ENCODE measurements at regions not wholly inside any gene's neighbourhood (a gene's known extent, or its start where the extent isn't known, plus 50 kb on each side); places are given as distances from the start of the nearest gene placed in this dataset.

DNA sequence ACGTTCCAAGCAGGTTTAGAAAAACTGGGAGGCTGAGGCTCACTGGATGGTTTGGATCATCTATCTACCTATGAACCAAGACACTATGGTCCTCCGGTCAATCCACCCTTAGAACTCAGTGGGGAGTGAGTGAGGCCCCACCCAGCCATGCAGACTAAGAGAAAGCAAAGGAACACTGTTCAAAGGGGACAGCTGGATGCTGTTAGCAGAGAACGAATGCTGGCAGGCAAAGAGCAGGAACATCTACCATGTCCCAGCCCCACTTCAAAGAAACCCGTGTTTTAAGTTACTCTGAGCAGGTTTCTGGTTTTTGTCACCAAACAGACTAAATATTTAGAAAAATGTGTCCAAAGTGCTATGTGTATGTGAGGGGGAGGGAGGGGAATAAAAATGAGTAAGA lies 183.4 kb upstream of the XYLT1 start:
- TF ChIP-seq, protein P1, sequence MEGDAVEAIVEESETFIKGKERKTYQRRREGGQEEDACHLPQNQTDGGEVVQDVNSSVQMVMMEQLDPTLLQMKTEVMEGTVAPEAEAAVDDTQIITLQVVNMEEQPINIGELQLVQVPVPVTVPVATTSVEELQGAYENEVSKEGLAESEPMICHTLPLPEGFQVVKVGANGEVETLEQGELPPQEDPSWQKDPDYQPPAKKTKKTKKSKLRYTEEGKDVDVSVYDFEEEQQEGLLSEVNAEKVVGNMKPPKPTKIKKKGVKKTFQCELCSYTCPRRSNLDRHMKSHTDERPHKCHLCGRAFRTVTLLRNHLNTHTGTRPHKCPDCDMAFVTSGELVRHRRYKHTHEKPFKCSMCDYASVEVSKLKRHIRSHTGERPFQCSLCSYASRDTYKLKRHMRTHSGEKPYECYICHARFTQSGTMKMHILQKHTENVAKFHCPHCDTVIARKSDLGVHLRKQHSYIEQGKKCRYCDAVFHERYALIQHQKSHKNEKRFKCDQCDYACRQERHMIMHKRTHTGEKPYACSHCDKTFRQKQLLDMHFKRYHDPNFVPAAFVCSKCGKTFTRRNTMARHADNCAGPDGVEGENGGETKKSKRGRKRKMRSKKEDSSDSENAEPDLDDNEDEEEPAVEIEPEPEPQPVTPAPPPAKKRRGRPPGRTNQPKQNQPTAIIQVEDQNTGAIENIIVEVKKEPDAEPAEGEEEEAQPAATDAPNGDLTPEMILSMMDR (IDR thresholded peaks at IDR 0.05) = no peak
- TF ChIP-seq POLR2A (IDR thresholded peaks at IDR 0.05) = no peak

Measured in breast epithelium (tissue), 3 donors.